CD1c-positive myeloid dendritic cell (primary cell): ENCODE measurements at regions not wholly inside any gene's neighbourhood (a gene's known extent, or its start where the extent isn't known, plus 50 kb on each side); places are given as distances from the start of the nearest gene placed in this dataset.

Experiments used
- DNase-seq: peaks from one replicate; pipeline ENCODE4 v3.0.0-alpha.2; 2016; ENCODE audit errors: extremely low spot score

DNA sequence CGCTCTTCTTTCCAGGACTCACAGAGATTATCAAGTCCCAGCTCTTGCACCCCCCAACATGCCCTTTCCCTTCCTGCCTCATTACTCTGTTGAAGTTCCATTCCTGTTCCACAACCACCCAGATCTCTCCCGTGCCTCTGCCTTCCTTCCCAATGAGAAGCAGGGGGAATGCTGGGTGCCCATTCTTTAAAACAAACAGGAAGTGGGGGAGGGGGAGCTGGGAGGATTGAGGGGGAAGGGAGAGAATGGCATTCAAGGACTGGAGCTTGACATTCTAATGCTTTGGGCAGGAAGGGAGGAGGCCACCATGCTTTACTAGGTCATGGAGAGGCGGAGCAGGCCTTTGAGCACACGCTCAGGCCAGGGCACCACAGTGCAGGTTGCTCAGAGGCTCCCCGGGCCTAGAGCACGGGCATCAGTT, 150.3 kb upstream of the IRF2BP2 start:
- DNase-seq: no peak

DNA sequence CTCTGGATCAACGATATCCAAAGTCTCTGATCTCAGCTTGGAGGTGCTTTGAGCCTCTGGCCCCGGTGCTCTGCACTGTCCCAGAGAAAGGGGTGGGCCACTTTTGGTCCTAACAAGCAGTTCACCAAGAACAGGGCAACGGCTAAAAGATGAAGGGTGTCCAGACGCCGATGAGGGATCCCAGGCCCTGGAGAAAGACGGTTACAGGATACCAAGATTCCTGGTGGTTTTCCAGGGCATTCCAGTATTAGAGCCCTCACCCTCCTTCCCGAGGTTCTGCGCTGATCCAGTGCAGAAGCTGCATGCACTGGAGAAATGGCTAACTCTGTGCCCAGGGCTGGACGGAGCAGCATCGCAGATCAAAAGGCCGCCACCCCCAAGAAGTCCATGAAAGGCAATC, 149.9 kb upstream of the IRF2BP2 start:
- no peak for DNase-seq

- DNase-seq: peak; percentile 34
Observed at GRCh38 chr1:234758851-234759250, 148.9 kb upstream of the IRF2BP2 start.

DNA sequence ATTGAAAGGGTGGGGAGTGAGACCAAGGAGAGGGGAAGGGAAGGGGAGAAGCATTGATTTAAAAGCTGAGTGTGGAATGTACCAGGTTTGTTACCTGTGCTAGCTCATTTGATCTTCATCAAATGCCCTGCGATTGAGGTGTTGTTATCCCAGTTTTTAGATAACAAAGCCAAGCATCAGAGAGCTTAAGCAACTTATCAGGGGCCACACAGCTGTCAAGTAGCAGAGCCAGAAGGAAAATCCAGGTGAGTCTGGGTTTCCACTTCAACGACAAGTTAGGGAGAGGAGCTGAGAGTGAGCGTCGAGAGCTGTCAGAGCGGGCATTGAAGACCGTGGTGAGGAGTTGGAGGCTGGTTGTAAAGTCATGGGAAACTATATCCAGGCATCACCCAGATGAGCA, 146.9 kb upstream of the IRF2BP2 start:
- DNase-seq: no peak

DNA sequence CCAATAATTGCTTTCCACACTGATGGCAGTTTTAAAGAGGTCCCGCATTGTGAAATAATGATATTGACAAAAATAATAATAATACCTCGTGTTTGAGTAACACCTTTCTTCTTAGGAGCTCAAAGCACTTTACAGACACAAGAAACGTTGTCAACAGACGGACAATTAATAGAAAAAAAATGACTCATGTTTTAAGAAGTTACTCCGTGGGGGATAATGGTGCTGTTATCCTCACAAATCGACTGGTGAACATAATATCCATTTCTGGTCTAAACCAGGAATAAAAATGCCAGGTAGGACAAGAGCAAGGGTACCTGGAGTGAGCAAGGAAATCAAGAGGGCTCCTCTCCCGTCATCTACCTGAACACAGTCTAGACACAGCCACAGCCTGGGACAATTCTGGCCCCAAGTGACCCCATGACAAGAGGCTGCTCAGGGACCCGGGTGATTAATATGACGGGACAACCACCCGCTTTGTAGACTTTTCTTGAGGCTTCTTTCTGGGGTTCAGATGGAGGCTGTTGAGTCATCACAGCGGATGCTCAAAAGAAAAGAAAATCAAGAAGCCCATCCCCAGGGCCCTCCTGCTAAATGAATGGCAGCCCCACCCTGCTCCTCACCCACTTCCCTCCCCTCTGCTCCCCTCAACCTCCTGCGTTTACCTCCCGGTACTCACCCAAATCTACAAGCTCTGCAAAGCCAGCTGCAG, 146.2 kb upstream of the IRF2BP2 start:
- DNase-seq: no peak

DNA sequence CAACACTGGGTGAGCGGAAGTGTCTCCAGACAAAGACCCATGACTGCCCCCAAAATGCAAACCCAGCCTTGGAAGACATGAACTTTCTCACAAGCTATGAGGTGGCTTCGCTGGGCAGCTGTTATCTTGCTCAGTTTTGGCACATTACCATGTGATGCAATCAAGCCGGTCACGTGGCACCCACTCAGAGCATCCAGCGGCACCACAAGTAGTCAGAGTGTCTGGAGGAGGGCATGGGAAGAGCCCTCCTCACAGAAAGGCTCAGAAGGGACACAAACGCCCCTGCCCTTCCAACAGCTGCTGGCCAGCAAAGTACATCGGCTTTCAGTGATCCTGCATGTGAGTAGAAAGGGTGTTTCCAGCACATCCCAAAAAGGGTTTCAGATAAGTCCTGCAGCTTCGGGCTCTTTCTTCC, 145.5 kb upstream of the IRF2BP2 start:
- DNase-seq: peak; percentile 55

- DNase-seq: no peak
Observed at GRCh38 chr1:234753979-234754378, 144.0 kb upstream of the IRF2BP2 start.

GRCh38 chr1:234752927-234753326, 142.9 kb upstream of the IRF2BP2 start:
- DNase-seq: no peak

DNA sequence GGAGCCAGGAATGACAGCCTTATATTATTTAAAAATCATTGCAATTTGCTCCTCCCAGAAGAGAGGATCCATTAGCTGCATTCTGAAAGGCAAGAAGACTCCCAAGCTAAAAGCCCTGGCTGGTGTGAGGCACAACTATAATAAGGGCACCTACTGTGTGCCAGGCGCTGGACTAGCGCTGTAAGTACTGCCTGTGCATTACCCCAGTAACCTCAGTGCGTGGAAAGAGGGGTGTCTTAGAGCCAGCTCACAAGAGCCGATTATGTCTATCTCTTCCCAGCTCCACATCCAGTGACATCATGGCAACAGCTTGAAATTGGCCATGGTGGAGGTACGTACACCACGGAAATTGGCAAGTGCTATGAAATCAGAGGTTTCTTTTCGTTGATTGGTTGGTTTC, 141.7 kb upstream of the IRF2BP2 start:
- DNase-seq: no peak

DNA sequence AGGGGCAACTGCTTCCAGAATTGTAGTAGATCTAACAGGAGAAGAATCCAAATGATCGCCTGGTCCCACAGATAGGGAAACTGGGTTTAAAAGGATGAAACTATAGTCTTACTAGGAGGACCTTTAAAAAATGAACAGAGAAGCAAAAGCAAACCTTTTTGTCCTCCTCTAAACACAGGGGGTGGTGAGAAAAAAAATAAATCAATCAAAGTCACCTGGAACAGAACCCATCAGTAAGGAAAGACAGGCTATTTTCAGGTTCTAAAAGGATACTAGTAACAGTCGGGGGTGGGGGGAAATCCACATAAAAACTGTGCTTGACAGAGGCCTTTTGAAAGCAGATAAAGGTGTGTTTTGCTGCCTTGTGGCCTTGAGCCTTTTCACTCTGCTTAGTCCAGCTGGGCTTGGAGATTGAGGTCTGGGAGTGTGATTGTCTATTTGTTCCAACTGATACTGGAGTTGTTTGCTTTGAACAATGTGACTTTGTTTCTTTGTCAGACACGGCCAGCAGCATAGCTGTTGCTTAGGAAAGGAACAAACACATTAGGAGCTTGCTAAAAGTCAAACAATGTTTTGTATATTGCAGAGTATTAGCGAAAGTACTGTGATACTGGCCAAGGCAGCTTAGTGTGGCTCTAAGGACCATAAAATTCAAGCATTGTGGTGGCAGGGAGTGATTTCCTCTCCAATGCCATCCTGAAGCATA, 141.1 kb upstream of the IRF2BP2 start:
- DNase-seq: no peak

GRCh38 chr1:234748713-234749112, 138.7 kb upstream of the IRF2BP2 start:
- no peak for DNase-seq

DNA sequence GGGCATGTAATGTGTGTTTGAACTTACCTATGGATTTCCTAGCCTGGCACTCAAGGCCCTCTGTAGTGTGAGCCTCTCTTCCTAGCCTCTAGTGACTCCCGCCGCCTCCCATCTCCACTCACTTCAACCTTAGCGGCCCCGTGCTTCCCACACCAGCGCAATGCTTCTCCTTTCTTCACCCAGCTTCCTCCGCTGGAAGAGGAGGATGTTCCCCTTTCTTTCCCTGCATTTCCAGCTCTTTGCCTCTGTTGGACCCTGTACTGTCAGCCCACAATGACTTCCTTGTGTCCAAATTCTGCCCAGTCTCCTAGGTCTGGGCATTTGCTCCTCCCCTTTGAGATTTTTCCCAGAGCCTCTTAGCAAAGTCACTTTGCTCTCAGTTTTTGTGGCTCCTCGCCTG, 138.1 kb upstream of the IRF2BP2 start:
- peak; percentile 77 for DNase-seq

- no peak for DNase-seq
Observed at GRCh38 chr1:234746798-234747196, 136.8 kb upstream of the IRF2BP2 start.

DNA sequence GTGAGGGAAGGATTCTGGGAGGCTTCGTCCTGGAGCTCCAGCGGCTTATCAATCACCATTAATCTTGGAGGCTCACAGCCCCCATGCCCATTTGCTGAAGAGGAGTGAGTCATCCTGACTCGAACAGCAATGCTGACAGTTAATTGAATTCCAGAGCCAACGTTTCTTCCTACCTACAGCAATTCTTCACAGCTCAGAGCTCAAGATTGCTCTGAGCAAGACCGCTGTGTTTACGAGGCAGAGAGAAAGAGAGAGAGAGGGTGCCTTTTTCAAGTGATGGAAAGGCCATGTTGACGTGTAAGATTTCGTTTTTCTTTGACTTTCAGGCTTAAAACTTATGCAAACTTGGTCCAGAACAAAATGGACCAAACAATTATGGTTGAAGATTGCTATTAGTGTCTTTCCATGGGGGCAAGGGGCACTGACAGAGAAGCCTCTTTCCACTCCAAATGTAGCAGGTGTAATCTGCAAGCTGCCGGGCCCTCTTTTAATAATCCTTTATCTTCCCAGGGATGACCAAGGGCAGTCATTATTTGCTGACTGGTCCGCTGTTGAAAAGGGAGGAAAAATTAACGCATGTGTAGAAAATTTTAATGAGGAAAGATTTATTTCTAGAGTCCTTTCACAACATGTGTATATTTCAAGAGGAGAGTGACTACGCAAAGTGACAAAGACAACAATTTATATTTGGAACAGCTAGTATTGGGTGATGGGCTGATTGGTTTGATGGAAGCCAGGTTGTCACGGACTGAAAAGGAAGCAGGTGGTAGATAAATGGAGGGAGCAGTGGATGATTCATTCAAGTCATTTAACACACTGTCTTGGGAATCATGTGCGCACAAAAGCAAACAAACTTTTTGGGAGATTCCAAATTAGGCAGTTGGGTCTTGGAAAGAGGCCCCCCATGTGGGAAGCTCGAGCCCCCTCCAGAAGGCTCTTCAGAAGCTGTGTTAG, 136.1 kb upstream of the IRF2BP2 start:
- no peak for DNase-seq

GRCh38 chr1:234745276-234745675, 135.3 kb upstream of the IRF2BP2 start:
- DNase-seq: no peak

- DNase-seq: no peak
Observed at GRCh38 chr1:234743791-234744611, 134.0 kb upstream of the IRF2BP2 start.

DNA sequence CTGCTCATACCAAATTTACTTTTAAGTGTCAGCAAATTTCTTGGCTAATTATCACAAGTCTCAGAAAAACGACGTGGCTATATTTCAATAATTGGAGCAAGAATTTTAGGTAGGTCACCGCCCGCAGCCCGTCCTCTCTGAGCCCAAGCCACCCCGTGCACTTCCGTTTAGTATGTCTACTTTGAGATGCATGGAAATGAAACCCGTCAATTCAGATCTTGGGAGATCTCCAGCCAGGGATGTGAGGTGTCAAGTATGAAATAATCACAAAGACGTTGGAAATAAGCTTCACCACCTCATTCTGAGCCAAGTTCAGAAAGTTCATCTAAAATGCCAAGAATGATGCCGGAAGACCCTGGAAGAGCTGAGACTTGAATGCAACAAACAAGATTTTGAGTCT, 132.6 kb upstream of the IRF2BP2 start:
- DNase-seq: no peak

DNA sequence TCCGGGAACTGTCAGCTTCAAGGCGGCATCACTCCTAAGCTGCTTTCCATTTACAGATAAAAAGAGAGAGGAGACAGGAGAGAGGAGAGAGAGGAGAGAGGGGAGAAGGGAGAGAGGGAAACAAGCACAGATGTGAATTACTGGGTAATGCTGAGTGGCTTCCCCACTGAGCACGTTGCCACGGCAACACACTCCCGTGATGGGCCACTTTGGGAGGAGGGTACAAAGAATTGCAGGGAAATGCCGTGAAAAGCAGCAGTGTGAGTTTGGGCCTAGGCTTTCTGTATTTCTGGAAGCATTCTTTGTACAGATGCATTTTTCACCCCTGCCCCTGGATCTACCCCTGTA, 128.0 kb upstream of the IRF2BP2 start:
- DNase-seq: no peak

DNA sequence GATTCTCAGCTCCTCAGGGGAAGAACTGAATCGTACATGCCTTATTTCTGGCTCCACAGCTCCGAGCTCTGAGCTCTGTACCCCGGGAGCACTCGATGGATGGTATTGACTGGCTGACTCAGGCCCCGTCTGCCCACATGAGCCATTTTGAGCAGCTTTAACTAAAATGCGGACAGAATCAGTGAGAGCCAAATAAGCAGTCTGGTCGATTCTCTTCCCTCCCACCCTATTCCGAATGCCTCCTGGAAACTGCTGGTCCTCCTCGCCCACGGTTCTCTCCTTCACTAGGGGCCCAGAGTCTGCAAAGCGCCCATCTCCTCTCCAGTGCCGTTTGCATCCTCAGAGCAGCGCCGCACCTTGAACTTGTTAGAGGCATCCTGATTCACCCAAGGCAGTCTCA, 125.9 kb upstream of the IRF2BP2 start:
- DNase-seq: no peak

DNA sequence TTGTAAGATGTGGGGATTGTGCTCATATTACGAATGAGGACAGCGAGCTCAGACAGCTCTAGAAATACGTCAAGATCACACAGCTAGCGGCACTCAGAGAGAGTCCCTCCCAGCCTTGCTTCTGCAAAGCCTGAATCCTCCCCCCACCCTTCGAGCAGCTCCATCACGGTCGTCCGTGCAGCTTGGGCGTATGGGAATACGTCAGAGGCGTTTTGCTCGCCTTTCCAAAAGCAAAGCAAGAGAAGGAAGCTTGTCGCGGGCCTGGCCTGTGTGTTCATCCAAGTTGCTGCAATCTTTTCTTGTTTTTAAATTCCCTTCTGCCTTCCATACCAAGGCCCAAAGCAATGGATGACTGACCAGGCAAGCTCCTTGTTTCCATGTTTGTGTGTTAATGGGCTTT, 125.5 kb upstream of the IRF2BP2 start:
- DNase-seq: no peak

- DNase-seq: no peak
Observed at GRCh38 chr1:234734869-234735268, 124.9 kb upstream of the IRF2BP2 start.

DNA sequence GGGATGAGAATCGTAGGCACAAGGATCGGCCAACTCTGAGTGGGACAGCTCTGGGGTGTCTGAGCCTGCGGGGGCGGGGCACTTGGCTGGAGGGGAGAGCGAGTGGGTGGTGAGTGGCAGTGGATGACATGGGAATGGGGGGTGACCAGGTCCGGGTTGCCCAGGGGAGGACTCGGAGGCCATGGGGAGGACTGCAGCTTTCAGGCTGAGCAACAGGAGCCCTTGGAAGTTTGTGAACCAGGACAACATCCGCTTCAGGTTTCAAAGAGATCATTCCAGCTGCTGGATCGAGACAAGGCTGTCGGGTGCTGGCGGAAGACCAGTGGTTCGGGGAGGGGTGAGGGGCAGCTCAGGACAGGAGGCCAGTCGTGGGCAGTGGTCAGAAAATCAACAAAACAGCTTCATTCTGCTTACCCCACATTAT, 124.4 kb upstream of the IRF2BP2 start:
- DNase-seq: no peak
